SIG-M5 treated with dmso at 0.1 percent for 504 hours (cell line): ENCODE measurements at regions not wholly inside any gene's neighbourhood (a gene's known extent, or its start where the extent isn't known, plus 50 kb on each side); places are given as distances from the start of the nearest gene placed in this dataset.
"Not testable (repeated sequence)": the region's sequence is repeated elsewhere in the genome, so short reads cannot be mapped to it uniquely, and the experiment has no call there.

Experiments used
- DNase-seq: peaks from one replicate; lab custom pipeline; 2025; ENCODE audit not compliant: unreplicated experiment; lab: John Stamatoyannopoulos, UW

GRCh38 chr9:95587021-95587964 lies 70.5 kb upstream of the PTCH1 start:
- DNase-seq: no peak

- DNase-seq: no peak
Observed at GRCh38 chr9:95586326-95586725, 69.6 kb upstream of the PTCH1 start.

- no peak for DNase-seq
Observed at GRCh38 chr9:95585824-95586223, 69.1 kb upstream of the PTCH1 start.

- DNase-seq: no peak
Observed at GRCh38 chr9:95584176-95584575, 67.4 kb upstream of the PTCH1 start.

- no peak for DNase-seq
Observed at GRCh38 chr9:95581900-95582299, 65.1 kb upstream of the PTCH1 start.

- DNase-seq: no peak
Observed at GRCh38 chr9:95580812-95581761, 64.3 kb upstream of the PTCH1 start.

GRCh38 chr9:95574866-95575553 lies 58.2 kb upstream of the PTCH1 start:
- no peak for DNase-seq

- no peak for DNase-seq
Observed at GRCh38 chr9:95574176-95574575, 57.4 kb upstream of the PTCH1 start.

GRCh38 chr9:95573463-95573862 lies 56.7 kb upstream of the PTCH1 start:
- DNase-seq: no peak

GRCh38 chr9:95572381-95573151 lies 55.8 kb upstream of the PTCH1 start:
- DNase-seq: no peak

- DNase-seq: no peak
Observed at GRCh38 chr9:95570646-95571045, 53.9 kb upstream of the PTCH1 start.

GRCh38 chr9:95570150-95570549 lies 53.4 kb upstream of the PTCH1 start:
- DNase-seq: no peak

- not testable (repeated sequence) for DNase-seq
Observed at GRCh38 chr9:95568735-95569134, 52.0 kb upstream of the PTCH1 start.
